HG03196 (cell line): ENCODE measurements at regions not wholly inside any gene's neighbourhood (a gene's known extent, or its start where the extent isn't known, plus 50 kb on each side); places are given as distances from the start of the nearest gene placed in this dataset.

ENCODE experiments used
- ATAC-seq: cut with Tn5 transposase; IDR thresholded peaks from one replicate; pipeline ENCODE4 v1.9.1; 2021; ENCODE audit not compliant: unreplicated experiment

GRCh38 chr9:96089452-96090085, 212.4 kb downstream of the HSD17B3 start:
- ATAC-seq = no peak

DNA sequence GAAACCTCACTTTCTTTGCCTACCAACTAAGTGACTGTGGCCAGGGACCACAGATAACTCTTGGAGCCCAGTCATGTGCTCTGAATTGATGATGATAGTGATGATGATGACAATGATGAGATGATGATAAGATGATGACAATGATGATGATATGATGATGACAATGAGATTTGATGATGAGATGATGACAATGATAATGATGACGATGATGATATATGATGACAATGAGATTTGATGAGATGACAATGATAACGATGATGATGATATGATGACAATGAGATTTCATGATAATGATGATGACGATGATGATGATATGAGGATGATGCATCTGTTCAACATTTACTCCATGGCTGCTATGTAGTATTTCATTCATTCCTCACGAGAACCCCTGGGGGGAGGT, 213.0 kb downstream of the ERCC6L2 start:
- no peak for ATAC-seq

- ATAC-seq = no peak
These were observed 212.3 kb downstream of the ERCC6L2 start for GRCh38 chr9:96087669-96088299.

DNA sequence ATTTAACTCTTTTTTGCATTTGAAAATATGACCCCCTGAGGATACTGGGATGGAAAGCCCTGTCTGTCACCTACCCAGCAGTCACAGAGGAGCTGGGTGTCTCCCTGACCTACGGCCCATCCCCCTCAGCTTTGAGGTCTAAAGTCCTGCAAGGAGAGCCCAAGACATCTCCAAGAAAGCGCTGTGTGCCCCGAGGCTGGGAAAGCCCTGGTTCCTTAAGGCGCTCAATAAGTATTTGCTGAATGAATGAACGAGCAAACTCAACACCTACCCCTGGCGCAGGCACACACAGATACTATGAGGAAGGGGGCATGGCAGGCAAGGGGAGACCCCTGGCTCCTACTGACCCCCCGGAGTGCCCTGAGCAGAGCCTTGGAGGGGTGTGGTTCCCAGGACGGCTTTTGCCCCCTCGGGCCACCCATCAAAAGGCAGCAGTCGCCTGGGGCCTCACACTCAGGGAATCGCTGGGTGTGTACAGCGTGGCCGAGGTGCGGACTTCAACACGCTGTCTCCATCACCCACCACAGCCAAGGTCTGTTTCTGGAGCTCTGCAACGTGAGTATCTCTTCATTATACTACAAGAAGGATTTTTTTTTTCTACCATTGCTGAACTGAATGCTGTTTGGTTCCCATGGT, 211.6 kb downstream of the ERCC6L2 start:
- no peak for ATAC-seq

DNA sequence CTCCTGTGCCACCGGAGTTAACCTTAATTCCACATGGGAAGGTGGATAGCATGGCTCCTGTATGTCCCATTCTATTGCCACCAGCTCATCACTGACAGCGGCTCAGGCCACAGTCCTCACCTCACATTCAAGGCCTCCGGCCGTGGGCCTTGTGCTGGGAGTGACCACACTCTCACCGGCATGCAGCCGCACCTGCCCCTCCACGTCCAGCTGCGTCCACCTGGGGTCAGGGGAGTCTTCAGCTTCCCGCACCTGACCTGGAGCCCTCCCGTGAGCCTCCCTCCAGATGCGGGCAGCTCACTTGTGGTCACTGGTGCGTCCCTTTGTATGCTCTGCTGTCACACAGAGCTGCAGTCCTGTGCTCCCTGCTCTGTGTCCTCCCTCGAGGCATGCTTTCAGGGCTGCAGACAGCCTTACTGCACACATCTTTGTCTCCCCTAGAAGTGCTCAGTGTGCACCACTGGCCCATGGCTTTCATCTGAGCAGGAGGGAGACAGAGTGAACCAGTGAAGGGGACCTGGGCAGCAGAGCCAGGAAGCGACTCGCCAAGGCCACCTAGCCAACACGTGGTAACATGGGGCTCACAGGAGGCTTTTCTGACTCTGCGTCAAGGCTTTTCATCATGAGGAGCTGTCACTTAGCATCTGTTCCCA, 210.1 kb downstream of the ERCC6L2 start:
- no peak for ATAC-seq

DNA sequence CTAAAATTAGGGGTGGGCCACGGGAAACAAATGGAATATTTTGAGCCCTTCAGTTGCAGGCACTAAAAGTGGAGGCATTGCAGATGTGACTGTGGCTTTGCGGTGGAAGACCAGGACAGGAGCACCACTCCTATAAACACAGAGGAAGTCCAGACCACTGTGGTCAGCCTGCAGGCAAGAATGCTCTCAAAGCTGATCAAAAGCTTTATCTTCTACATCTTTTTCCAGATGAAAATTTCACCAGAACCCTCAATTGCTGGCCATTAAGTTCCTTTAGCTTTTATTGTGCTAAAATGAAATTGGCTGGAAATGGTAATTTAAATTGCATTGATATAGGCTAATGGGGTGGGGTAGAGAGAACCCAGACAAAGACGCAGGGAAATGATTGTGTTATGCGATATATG, 208.8 kb downstream of the ERCC6L2 start:
- ATAC-seq = no peak

DNA sequence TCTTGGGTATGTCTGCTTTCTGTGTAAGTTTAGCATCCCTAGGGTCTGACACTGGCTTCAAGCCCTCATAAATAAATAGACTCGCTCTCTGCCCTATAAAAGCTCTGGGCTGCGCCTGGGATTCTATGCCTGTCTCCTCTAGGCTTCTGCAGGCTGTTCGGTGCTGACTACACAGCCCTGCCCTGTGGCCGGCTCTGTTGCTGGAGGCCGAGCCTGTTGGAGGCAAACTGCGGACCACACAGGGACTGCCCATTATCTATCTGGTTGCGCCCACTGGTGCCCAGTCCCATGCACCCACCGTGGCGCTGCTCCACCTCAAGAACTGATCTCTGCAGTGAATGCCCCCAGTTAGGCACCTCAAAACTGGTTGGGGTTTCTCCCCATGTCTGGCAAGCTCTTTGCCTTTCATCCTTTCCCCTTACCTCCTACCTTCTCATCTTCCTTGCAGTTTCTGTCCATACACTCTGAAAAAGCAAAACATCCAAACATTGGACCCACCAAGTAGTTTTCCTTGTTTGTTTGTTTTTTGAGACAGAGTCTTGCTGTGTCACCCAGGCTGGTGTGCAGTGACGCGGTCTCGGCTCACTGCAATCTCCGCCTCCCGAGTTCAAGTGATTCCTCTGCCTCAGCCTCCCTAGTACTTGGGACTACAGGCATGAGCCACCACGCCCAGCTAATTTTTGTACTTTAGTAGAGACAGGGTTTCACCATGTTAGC, 207.2 kb downstream of the ERCC6L2 start:
- no peak for ATAC-seq

- ATAC-seq = no peak
These were observed 204.9 kb downstream of the ERCC6L2 start for GRCh38 chr9:96080364-96080763.

DNA sequence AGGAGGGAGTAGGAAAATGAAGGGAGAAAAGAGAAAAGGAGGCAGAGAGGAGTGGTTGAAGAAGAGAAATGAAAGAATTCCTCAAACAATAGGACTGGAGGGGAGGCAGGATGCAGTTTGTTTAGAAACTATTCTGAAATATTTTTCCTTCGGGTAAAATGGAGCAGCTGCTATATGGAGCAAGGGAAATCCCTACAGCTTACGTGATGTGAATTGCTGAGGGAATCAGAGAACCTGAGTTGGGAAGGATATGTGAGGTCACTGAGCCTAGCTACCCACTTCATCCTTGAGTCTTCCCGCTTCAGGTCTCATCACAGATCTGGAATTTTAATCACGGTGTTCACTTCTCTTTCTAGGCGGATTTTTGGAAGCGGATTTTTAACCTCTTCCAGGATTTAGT, 204.3 kb downstream of the ERCC6L2 start:
- ATAC-seq = no peak

DNA sequence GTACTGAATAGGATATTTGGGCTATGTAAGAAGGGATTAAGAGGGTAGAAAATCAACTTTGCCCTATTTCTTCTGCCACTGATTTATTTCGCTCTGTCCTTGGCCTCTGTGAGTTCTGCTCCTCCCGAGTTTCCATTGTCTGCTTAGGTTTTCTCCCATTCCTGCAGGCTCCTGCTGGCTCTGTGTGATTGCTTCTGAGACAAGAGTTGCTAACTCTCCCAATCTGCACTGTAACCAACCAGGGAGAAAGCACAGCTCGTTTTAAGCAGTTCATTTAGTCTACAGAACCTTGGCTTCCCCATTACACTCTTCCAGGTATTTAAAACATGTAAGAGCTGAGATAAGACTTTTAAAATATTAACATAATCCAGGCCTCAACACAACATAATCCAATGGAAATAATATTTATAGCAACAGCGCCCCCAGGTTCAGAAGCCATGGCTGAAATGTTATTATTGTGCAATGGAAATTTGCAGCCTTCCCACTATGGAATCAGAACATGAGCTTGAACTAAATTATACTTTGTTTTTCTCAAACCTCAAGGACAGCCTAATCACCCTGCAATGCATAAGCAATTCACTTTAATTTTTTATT, 203.5 kb downstream of the ERCC6L2 start:
- ATAC-seq = no peak

DNA sequence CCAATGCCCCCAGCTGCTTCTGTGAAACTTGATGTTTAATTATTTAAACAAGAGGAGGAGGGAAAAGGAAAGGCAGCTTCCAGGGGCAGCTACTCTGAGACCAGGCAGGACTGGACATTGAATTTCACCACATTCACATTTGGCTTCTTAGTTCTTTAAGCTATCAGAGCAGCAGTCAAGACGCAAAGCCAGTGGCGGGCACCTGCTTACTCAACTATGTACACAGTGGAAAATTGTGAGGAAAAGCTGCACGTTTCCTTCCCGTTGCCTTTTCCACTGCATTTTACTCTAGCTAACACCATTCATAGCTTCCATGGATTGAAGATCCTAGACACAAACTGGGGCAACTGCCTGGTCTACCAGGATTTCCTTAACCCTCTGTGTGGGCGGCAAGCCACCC, 200.3 kb downstream of the ERCC6L2 start:
- no peak for ATAC-seq

- ATAC-seq = no peak
These were observed 199.6 kb downstream of the ERCC6L2 start for GRCh38 chr9:96075111-96075510.

DNA sequence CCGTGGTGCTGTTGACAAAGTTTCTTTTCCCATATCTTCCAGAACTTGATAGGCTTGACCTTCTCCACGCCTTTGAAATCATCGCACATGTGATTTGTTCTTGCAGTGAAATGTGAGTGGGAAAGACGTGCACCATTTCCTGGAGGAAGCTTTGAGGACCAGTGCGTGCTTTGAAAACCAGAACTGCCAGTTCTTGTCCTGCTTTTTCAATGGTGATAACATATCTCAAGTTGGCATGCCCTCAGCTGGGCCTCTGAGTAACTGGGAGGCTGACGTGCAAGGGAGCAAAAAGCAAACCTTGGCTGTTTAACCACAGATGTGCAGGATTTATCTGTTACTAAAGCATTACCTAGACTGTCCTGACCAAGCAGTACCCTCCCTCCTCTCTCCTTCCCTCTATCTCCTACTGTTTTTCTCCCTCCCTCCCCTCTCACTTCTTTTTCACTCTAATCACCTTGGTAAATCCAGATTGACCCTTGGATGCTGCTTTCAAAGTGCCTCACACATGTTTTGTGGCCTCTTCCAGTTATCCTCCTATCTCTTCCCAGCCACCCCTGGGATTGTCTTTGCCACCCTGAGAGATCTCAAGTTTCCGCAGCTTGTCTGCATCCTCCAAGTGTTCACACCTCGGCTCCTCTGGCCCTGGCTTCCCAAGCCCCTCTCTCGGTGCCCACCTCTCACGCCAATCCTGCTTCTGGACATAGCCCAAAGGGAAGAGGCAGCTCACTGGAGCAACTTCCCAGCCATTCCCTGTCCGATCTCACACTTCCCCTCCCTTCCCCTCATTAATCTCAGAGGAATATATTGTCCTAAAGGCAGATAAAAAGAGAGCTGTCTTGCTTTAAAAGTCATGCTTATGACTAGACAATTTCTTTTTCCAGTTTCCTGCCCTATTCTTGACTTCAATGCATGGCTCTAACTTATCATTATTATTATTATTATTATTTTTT, 198.3 kb downstream of the ERCC6L2 start:
- no peak for ATAC-seq

- no peak for ATAC-seq
These were observed 197.4 kb downstream of the ERCC6L2 start for GRCh38 chr9:96072930-96073329.

GRCh38 chr9:96071815-96072124, 196.3 kb downstream of the ERCC6L2 start:
- ATAC-seq = no peak

- no peak for ATAC-seq
These were observed 195.8 kb downstream of the ERCC6L2 start for GRCh38 chr9:96071076-96071814.

DNA sequence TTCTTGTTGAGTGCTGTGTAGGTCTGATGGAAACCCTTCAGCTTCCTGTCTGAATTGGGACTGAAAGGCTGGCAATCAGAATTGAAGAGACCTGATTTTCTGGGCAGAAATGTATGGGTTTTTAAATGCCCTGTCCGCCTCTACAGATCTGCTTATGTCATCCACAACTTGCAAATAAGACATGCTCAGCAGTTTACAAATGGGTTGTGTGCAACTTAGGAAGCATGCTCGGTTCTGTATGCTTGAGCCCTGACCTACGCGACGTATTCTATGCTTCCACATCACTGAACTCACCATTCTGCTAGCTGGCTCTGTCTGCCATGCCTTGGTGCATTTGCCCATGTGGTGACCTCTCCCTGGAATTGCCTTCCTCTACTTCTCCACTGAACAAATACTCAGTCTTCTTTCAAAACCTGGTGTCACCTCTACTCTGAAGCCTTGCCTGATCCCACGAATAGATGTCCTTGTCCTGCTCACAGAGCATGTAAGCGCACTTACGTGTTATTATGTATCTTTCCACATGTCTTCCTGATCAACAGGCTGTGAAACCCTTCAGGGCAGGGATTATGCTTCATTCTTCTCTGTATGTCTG, 194.2 kb downstream of the ERCC6L2 start:
- no peak for ATAC-seq

DNA sequence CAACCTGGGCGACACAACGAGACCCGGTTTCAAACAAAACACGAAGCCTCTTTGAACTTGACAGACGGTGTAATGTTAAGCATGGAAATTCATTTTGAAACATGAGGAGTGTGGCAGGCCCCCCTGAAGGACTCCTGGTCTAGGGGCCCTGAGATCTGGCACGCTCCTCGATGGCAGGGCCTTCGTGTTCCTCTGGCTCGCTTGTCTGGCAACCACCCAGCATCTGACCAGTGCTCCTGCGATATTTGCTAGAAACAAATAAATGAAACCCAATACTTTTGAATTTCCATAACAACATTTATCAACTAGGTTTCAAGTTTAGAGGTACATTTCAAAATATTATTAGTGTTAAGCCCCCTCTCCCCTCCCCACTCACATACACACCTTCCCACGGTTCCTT, 193.0 kb downstream of the ERCC6L2 start:
- no peak for ATAC-seq

DNA sequence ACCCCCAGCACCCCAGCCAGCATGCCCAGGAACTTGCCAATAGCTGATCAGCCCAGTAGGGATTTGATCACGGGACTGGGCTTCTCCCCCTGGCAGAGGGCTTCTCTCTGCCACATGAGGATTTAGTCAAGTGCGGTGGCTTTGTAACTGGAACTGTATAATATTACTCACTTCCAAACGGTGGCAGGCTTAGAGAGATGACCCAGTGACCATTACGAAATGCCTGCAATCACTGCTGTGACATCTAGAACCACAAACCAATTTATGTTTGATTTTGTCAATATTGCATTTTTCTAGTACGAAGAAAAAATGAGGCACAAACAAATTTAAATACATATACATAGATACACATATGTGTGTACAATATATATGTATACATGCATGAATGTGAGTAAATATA, 192.1 kb downstream of the ERCC6L2 start:
- ATAC-seq = no peak
